NT2/D1 (cell line): ENCODE measurements at regions not wholly inside any gene's neighbourhood (a gene's known extent, or its start where the extent isn't known, plus 50 kb on each side); places are given as distances from the start of the nearest gene placed in this dataset.

Source experiments
- YY1 ChIP-seq: IDR thresholded peaks from 2 replicates; pipeline ENCODE4 v1.6.1; 2011; ENCODE audit not compliant: insufficient read length, insufficient read depth
- ZNF274 ChIP-seq: IDR thresholded peaks from 2 replicates; pipeline ENCODE4 v1.6.1; 2011; ENCODE audit warnings: mild to moderate bottlenecking, low read depth, low read length

DNA sequence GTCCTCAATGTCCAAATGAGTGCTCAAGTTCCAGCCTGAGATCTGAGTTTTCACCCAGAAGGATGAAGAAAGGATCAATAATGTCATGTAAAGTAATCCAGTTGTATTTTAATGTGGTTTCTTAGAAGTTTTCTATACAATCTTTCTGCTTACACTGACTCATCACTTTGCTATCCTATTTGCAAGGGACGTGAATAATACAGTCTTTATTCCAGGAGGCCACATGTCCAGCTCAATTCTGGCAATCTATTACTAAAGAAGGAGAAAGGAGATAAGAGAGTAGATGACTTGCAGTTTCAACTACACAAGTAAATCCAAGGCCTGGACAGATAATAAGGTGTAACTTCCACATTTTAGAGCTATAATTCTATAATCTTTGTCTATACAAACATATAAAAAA is 601.1 kb upstream of the SETBP1 start:
- TF ChIP-seq ZNF274 (no peak), YY1 (no peak)
